IMR-90 (cell line): ENCODE measurements at regions not wholly inside any gene's neighbourhood (a gene's known extent, or its start where the extent isn't known, plus 50 kb on each side); places are given as distances from the start of the nearest gene placed in this dataset.

Experiments
- ATAC-seq: fragments of 200-7000 bp; cut with Tn5 transposase; 2 replicates; pipeline ENCODE4 v1.9.1; 2020; ENCODE audit warnings: low read depth, mild to moderate bottlenecking, moderate library complexity
- BruUV-seq: library from RNA; stranded (reverse); fragments of 400-500 nt; replicated peaks from 2 replicates; lab custom pipeline; 2021; lab: Mats Ljungman, UMichigan
- CTCF ChIA-PET: fragments of 300-600 bp; formaldehyde crosslinking; extraction: SDS; loops from one replicate; lab custom pipeline; 2021; ENCODE audit warnings: antibody characterized with exemption; lab: Yijun Ruan, JAX
- POLR2A ChIA-PET: fragments of 300-600 bp; sonication (Branson Sonifier 250); formaldehyde crosslinking; loops from one replicate; lab custom pipeline; 2022; ENCODE audit warnings: antibody characterized with exemption; ENCODE audit not compliant: unreplicated experiment; lab: Charles Lee
- DNase-seq: peaks from one replicate; pipeline ENCODE4 v3.0.0; 2013
- H2AFZ ChIP-seq: replicated peaks from 2 replicates; pipeline ENCODE3; 2013; ENCODE audit warnings: low read length, mild to moderate bottlenecking; ENCODE audit not compliant: poor library complexity
- H2AK5ac ChIP-seq: 2 replicates; pipeline ENCODE4 v1.6.1; 2013; ENCODE audit warnings: low read depth, low read length, inconsistent platforms
- H2AK9ac ChIP-seq: replicated peaks from 2 replicates; pipeline ENCODE3; 2013; ENCODE audit warnings: mild to moderate bottlenecking, low read depth, low read length, moderate library complexity; ENCODE audit not compliant: poor library complexity
- H2BK120ac ChIP-seq: 2 replicates; pipeline ENCODE4 v1.6.1; 2013; ENCODE audit warnings: low read depth, low read length, inconsistent platforms
- H2BK15ac ChIP-seq: 3 replicates; pipeline ENCODE4 v1.6.1; 2013; ENCODE audit warnings: low read depth, low read length, inconsistent platforms
- H2BK20ac ChIP-seq: 2 replicates; pipeline ENCODE4 v1.6.1; 2013; ENCODE audit warnings: low read depth, mild to moderate bottlenecking, inconsistent platforms, low read length, moderate library complexity
- H2BK5ac ChIP-seq: 2 replicates; pipeline ENCODE4 v1.6.1; 2013; ENCODE audit warnings: mild to moderate bottlenecking, low read depth, low read length, inconsistent platforms; ENCODE audit not compliant: poor library complexity, severe bottlenecking
- H3K14ac ChIP-seq: replicated peaks from 2 replicates; pipeline ENCODE4 v1.6.1; 2013; ENCODE audit warnings: low read depth, low read length, inconsistent platforms
- H3K18ac ChIP-seq: 2 replicates; pipeline ENCODE4 v1.6.1; 2013; ENCODE audit warnings: low read depth, low read length, control low read depth
- H3K23ac ChIP-seq: 2 replicates; pipeline ENCODE4 v1.6.1; 2013; ENCODE audit warnings: low read depth, low read length, inconsistent platforms
- H3K27ac ChIP-seq: 2 replicates; pipeline ENCODE4 v1.5.1; 2013; ENCODE audit warnings: mild to moderate bottlenecking, control low read depth, low read length; ENCODE audit not compliant: insufficient read depth
- H3K27me3 ChIP-seq: 2 replicates; pipeline ENCODE4 v1.6.1; 2013; ENCODE audit warnings: low read length; ENCODE audit not compliant: control insufficient read depth, insufficient read depth
- H3K36me3 ChIP-seq: 2 replicates; pipeline ENCODE4 v1.6.1; 2013; ENCODE audit warnings: low read length, mixed read lengths; ENCODE audit not compliant: control insufficient read depth, insufficient read depth
- H3K4ac ChIP-seq: 2 replicates; pipeline ENCODE4 v1.6.1; 2013; ENCODE audit warnings: low read depth, low read length, inconsistent platforms
- H3K4me1 ChIP-seq: 2 replicates; pipeline ENCODE4 v1.6.1; 2013; ENCODE audit warnings: low read length, mixed read lengths; ENCODE audit not compliant: control insufficient read depth, insufficient read depth
- H3K4me2 ChIP-seq: 2 replicates; pipeline ENCODE4 v1.6.1; 2013; ENCODE audit warnings: low read depth, mild to moderate bottlenecking, control low read depth, low read length, moderate library complexity
- H3K4me3 ChIP-seq: 2 replicates; pipeline ENCODE4 v1.5.1; 2013; ENCODE audit warnings: low read depth, mild to moderate bottlenecking, control low read depth, low read length, moderate library complexity; ENCODE audit not compliant: insufficient read depth
- H3K56ac ChIP-seq: 2 replicates; pipeline ENCODE4 v1.6.1; 2013; ENCODE audit warnings: low read length, inconsistent platforms; ENCODE audit not compliant: insufficient read depth; ENCODE audit errors: extremely low read depth
- H3K79me1 ChIP-seq, 2 experiments: 2 replicates each; pipeline ENCODE4 v1.6.1; 2013; ENCODE audit warnings: low read length in 2 of 2, inconsistent platforms in 1 of 2, low read depth in 1 of 2
- H3K9ac ChIP-seq: 2 replicates; pipeline ENCODE4 v1.6.1; 2013; ENCODE audit warnings: low read depth, low read length, control low read depth
- H3K9me1 ChIP-seq: 2 replicates; pipeline ENCODE4 v1.6.1; 2013; ENCODE audit warnings: low read length, inconsistent platforms; ENCODE audit not compliant: insufficient read depth
- H3K9me3 ChIP-seq: 2 replicates; pipeline ENCODE4 v1.6.1; 2013; ENCODE audit warnings: low read length; ENCODE audit not compliant: control insufficient read depth, insufficient read depth
- H4K20me1 ChIP-seq: 2 replicates; pipeline ENCODE4 v1.6.1; 2013; ENCODE audit warnings: low read length, inconsistent platforms; ENCODE audit not compliant: insufficient read depth
- H4K5ac ChIP-seq: 2 replicates; pipeline ENCODE4 v1.6.1; 2013; ENCODE audit warnings: mild to moderate bottlenecking, low read depth, low read length, control low read depth
- H4K8ac ChIP-seq, 2 experiments: 2 replicates each; pipeline ENCODE4 v1.6.1; 2013; ENCODE audit warnings: low read depth in 2 of 2, low read length in 2 of 2, control low read depth in 1 of 2, inconsistent platforms in 1 of 2
- H4K91ac ChIP-seq: 2 replicates; pipeline ENCODE4 v1.6.1; 2013; ENCODE audit warnings: low read depth, low read length, inconsistent platforms; ENCODE audit not compliant: insufficient read depth
- BHLHE40 ChIP-seq: fragments of 150-350 bp; IDR thresholded peaks from 2 replicates; pipeline ENCODE4 v1.6.1; 2016; ENCODE audit warnings: mild to moderate bottlenecking, low read depth, low read length
- CEBPB ChIP-seq: IDR thresholded peaks from 2 replicates; pipeline ENCODE4 v1.6.1; 2012; ENCODE audit warnings: low read depth, low read length, improper control_type of control experiment
- CHD1 ChIP-seq: IDR thresholded peaks from 2 replicates; pipeline ENCODE4 v1.6.1; 2012; ENCODE audit warnings: low read depth, low read length, improper control_type of control experiment
- FOS ChIP-seq: fragments of 150-350 bp; IDR thresholded peaks from 2 replicates; pipeline ENCODE4 v1.6.1; 2016; ENCODE audit warnings: low read depth, low read length
- MAFK ChIP-seq: IDR thresholded peaks from 2 replicates; pipeline ENCODE4 v1.6.1; 2012; ENCODE audit warnings: low read depth, low read length, improper control_type of control experiment
- MAZ ChIP-seq: IDR thresholded peaks from 2 replicates; pipeline ENCODE4 v1.6.1; 2012; ENCODE audit warnings: low read depth, mild to moderate bottlenecking, low read length, improper control_type of control experiment, moderate library complexity, borderline replicate concordance
- MXI1 ChIP-seq: IDR thresholded peaks from 2 replicates; pipeline ENCODE4 v1.6.1; 2012; ENCODE audit warnings: low read depth, mild to moderate bottlenecking, low read length, moderate library complexity, borderline replicate concordance
- NFE2L2 ChIP-seq: fragments of 150-350 bp; IDR thresholded peaks from 2 replicates; pipeline ENCODE4 v1.6.1; 2016; ENCODE audit warnings: low read depth, mild to moderate bottlenecking, low read length
- RAD21 ChIP-seq: IDR thresholded peaks from 2 replicates; pipeline ENCODE4 v1.6.1; 2012; ENCODE audit warnings: low read length, improper control_type of control experiment
- RCOR1 ChIP-seq: IDR thresholded peaks from 2 replicates; pipeline ENCODE4 v1.6.1; 2012; ENCODE audit warnings: mild to moderate bottlenecking, low read length, improper control_type of control experiment; ENCODE audit not compliant: insufficient replicate concordance
- RFX5 ChIP-seq: IDR thresholded peaks from 2 replicates; pipeline ENCODE4 v1.8.0; 2012; ENCODE audit warnings: low read depth, mild to moderate bottlenecking, low read length, moderate library complexity
- SMC3 ChIP-seq: fragments of 150-350 bp; IDR thresholded peaks from 2 replicates; pipeline ENCODE4 v1.6.1; 2016; ENCODE audit warnings: low read depth, mild to moderate bottlenecking, antibody characterized with exemption, low read length, moderate library complexity
- WGBS, 2 experiments: methylation state at CpG; one replicate each; pipeline versions ENCODE4 v1.1.5 to v1.1.7; 2013; ENCODE audit warnings: missing lambda C conversion rate in 2 of 2; ENCODE audit not compliant: insufficient read length in 1 of 2; ENCODE audit errors: extremely low coverage in 2 of 2; 5-methylcytosine and 5-hydroxymethylcytosine counted together
- dilution Hi-C: fragments of 300-500 bp; cut with HindIII; formaldehyde crosslinking; loops from one replicate; pipeline ENCODE4 v1.14.3; 2018; ENCODE audit warnings: low sequenced_read_pairs; ENCODE audit not compliant: unreplicated experiment
- in situ Hi-C: fragments of 300-500 bp; cut with MboI; formaldehyde crosslinking; loops from 3 replicates; pipeline ENCODE4 v1.14.3; 2019; ENCODE audit warnings: low sequenced_read_pairs, inconsistent platforms, mixed read lengths
- intact Hi-C: fragments of 100-400 bp; cut with micrococcal nuclease; formaldehyde crosslinking; loops from 2 replicates; pipeline ENCODE4 v1.10.0; 2022
- TF ChIP-seq, protein P1 (sequence below): conservative IDR thresholded peaks from 2 replicates; pipeline ENCODE4 v1.5.1; 2012; ENCODE audit warnings: mild to moderate bottlenecking, low read depth, low read length, improper control_type of control experiment
- TF ChIP-seq, protein P2 (sequence below): fragments of 150-350 bp; IDR thresholded peaks from 2 replicates; pipeline ENCODE4 v1.6.1; 2016; ENCODE audit warnings: low read depth, mild to moderate bottlenecking, low read length, moderate library complexity, borderline replicate concordance

DNA sequence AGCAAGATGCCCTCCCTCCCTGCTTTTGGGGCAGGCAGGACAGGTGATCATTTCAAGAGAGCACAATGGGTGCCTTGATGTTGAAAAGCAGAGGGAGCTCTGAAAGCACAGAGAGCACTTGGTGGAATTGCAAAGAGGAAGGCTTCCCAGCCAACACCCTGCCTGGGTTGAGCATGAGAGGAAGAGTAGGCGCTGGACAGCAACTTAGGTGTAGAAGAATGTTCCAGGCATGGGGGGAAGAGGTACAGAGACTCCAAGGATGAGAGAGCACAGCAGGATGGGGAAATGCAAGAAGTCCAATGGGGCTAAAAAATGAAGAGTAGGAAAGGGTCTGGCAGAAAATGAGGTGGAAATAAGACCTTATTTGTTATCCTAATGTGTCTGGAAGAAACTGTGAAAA, 144.8 kb downstream of the TRIM36 start:
- Histone ChIP-seq H2AFZ (no peak overlapping the region), H3K18ac (no peak overlapping the region), H2AK5ac (no peak overlapping the region), H3K27ac (no peak overlapping the region), H3K79me1 (no peaks in the 10 kb centered on the region), H3K23ac (no peak overlapping the region), H3K4me2 (no peak overlapping the region), H3K4ac (no peak overlapping the region), H3K14ac (no peak overlapping the region), H3K9me3 (no peaks in the 10 kb centered on the region), H2BK20ac (no peak overlapping the region), H2BK5ac (no peak overlapping the region), H3K9me1 (no peaks in the 10 kb centered on the region), H3K4me1 (no peaks in the 10 kb centered on the region), H3K4me3 (no peak overlapping the region), H3K36me3 (no peaks in the 10 kb centered on the region), H3K9ac (no peak overlapping the region), H4K8ac (no peak overlapping the region), H3K27me3 (no peaks in the 10 kb centered on the region), H4K5ac (no peak overlapping the region), H3K56ac (no peak overlapping the region), H4K91ac (no peak overlapping the region), H4K20me1 (no peaks in the 10 kb centered on the region), H2AK9ac (no peak overlapping the region), H2BK120ac (no peak overlapping the region), H2BK15ac (no peak overlapping the region)
- DNase-seq (no peak), ATAC-seq (no peak)
- TF ChIP-seq RAD21 (no peak), RCOR1 (no peak), MAZ (no peak), FOS (no peak), MXI1 (no peak), BHLHE40 (no peak), NFE2L2 (no peak), CEBPB (no peak), SMC3 (no peak), MAFK (no peak), CHD1 (no peak), RFX5 (no peak)
- TF ChIP-seq, protein P1, sequence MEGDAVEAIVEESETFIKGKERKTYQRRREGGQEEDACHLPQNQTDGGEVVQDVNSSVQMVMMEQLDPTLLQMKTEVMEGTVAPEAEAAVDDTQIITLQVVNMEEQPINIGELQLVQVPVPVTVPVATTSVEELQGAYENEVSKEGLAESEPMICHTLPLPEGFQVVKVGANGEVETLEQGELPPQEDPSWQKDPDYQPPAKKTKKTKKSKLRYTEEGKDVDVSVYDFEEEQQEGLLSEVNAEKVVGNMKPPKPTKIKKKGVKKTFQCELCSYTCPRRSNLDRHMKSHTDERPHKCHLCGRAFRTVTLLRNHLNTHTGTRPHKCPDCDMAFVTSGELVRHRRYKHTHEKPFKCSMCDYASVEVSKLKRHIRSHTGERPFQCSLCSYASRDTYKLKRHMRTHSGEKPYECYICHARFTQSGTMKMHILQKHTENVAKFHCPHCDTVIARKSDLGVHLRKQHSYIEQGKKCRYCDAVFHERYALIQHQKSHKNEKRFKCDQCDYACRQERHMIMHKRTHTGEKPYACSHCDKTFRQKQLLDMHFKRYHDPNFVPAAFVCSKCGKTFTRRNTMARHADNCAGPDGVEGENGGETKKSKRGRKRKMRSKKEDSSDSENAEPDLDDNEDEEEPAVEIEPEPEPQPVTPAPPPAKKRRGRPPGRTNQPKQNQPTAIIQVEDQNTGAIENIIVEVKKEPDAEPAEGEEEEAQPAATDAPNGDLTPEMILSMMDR: no peak
- TF ChIP-seq, protein P2, sequence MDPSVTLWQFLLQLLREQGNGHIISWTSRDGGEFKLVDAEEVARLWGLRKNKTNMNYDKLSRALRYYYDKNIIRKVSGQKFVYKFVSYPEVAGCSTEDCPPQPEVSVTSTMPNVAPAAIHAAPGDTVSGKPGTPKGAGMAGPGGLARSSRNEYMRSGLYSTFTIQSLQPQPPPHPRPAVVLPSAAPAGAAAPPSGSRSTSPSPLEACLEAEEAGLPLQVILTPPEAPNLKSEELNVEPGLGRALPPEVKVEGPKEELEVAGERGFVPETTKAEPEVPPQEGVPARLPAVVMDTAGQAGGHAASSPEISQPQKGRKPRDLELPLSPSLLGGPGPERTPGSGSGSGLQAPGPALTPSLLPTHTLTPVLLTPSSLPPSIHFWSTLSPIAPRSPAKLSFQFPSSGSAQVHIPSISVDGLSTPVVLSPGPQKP: no peak
- intact Hi-C loops: no loop called here
- ChIA-PET CTCF (no interaction called here), POLR2A (no interaction called here)
- in situ Hi-C loops: no loop called here
- no TSS peak for BruUV-seq
- no CpG with 5 or more reads among the region's 1 CpG for WGBS, 2 experiments
- dilution Hi-C loops: no loop called here
